ENCODE measurements at regions not wholly inside any gene's neighbourhood (a gene's known extent, or its start where the extent isn't known, plus 50 kb on each side); places are given as distances from the start of the nearest gene placed in this dataset.

DNA sequence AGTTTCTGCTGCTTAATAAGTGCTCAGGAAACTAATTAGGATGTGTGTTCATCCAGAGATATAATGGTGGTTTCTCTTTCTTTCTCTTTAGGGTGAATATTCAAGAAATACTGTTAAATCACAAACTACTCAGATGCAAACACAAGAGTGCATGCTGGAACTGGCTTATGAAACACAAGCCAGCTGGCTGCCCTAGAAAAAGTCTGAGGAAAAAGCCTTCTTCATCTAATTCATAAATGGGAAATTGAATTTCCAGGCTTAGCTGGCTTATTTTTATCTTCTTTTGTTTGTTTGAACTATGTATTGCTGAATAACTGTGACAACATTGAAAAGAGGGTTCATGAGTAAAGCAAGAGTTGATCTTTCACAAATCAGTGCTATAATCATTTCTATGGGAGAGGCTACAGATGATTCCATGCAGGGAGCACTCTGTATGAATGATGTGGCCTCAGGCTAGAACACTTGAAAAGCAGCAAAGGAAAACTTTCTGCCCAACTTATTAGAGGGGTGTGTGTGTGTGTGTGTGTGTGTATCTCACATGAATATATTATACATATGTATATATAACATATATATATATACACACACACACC is 69.8 kb upstream of the SCEL start:
- Histone ChIP-seq H3K9me2 (replicated peaks; ENCODE audit: insufficient read depth) (no peaks in the 10 kb centered on the region), H3K4me2 (no peak overlapping the region), H3K79me2 (no peaks in the 10 kb centered on the region), H3K27me3 (no peaks in the 10 kb centered on the region), H3K27ac (no peak overlapping the region), H4K20me1 (ENCODE audit: insufficient read depth, poor library complexity, severe bottlenecking) (no peaks in the 10 kb centered on the region), H3K4me1 (ENCODE audit: insufficient read depth) (no peaks in the 10 kb centered on the region), H3K4me3 (no peak overlapping the region), H2AFZ (no peak overlapping the region), H3K9me3 (ENCODE audit: low read depth) (no peaks in the 10 kb centered on the region), H3K36me3 (replicated peaks; ENCODE audit: insufficient read depth, low read depth) (no peaks in the 10 kb centered on the region)
- TF ChIP-seq EZH2phosphoT487 (IDR thresholded peaks at IDR 0.05; ENCODE audit: low read depth, severe bottlenecking, unreplicated experiment) = no peak
- no peak for TF ChIP-seq EZH2 (IDR thresholded peaks at IDR 0.05; ENCODE audit: borderline replicate concordance)
- TF ChIP-seq, protein P1, sequence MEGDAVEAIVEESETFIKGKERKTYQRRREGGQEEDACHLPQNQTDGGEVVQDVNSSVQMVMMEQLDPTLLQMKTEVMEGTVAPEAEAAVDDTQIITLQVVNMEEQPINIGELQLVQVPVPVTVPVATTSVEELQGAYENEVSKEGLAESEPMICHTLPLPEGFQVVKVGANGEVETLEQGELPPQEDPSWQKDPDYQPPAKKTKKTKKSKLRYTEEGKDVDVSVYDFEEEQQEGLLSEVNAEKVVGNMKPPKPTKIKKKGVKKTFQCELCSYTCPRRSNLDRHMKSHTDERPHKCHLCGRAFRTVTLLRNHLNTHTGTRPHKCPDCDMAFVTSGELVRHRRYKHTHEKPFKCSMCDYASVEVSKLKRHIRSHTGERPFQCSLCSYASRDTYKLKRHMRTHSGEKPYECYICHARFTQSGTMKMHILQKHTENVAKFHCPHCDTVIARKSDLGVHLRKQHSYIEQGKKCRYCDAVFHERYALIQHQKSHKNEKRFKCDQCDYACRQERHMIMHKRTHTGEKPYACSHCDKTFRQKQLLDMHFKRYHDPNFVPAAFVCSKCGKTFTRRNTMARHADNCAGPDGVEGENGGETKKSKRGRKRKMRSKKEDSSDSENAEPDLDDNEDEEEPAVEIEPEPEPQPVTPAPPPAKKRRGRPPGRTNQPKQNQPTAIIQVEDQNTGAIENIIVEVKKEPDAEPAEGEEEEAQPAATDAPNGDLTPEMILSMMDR (IDR thresholded peaks at IDR 0.05; ENCODE audit: poor library complexity) = no peak
- DNase-seq (ENCODE audit: low spot score) = no peak

DNA sequence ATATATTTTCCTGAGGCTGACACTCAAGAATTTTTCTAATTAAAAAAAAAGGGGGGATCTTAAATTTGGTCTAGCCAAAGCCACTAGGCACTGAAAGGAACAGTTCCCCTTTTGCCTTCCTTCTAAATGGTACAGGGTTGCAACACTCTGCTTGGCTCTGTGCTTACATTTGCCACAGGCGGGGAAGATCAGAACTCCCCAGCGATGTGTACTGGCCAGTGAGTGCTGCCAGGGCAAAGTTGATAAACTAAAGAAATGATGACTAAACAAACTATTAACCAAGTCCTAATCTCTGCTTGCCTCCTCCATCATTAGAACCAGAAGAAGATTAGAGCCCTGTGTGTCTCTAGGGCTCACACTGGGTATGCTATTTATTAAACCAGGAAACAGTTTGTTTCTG is 75.3 kb upstream of the SCEL start:
- Histone ChIP-seq H3K9me3 (ENCODE audit: low read depth) (no peaks in the 10 kb centered on the region), H3K4me3 (no peak overlapping the region), H3K4me2 (no peak overlapping the region), H3K79me2 (no peaks in the 10 kb centered on the region), H2AFZ (no peak overlapping the region), H3K27ac (no peak overlapping the region), H3K27me3 (no peaks in the 10 kb centered on the region), H3K36me3 (replicated peaks; ENCODE audit: insufficient read depth, low read depth) (no peaks in the 10 kb centered on the region), H3K4me1 (ENCODE audit: insufficient read depth) (no peaks in the 10 kb centered on the region), H4K20me1 (ENCODE audit: insufficient read depth, poor library complexity, severe bottlenecking) (no peaks in the 10 kb centered on the region), H3K9me2 (replicated peaks; ENCODE audit: insufficient read depth) (no peaks in the 10 kb centered on the region)
- no peak for TF ChIP-seq EZH2phosphoT487 (IDR thresholded peaks at IDR 0.05; ENCODE audit: low read depth, severe bottlenecking, unreplicated experiment)
- TF ChIP-seq EZH2 (IDR thresholded peaks at IDR 0.05; ENCODE audit: borderline replicate concordance) = no peak
- TF ChIP-seq, protein P1 (IDR thresholded peaks at IDR 0.05; ENCODE audit: poor library complexity) = no peak
- 65% methylated on average over 2 of the region's 2 CpGs for WGBS (ENCODE audit: low lambda C conversion rate, missing lambda C conversion rate)
- DNase-seq (ENCODE audit: low spot score) = no peak

DNA sequence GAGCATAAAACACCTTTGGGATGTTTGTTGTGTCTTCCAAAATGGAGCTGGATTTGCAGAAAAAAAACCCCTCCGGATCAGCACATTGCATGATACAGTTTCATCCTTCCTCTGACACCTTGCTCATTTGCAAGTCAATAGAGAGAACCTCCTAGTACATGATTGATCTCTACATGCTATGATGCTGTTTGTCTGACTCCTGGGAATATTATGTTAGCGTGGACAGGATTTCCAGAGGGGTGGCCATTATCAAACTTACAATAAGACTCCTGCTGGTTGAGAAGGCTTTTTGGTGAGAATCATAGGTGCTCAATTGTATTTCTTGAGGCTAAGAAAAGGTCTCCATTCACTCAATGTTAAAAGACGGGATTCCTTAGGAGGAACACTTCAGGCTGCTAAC is 75.9 kb upstream of the SCEL start:
- no peak for DNase-seq (ENCODE audit: low spot score)
- H3K4me2 ChIP-seq = no peak overlapping the region
- H3K36me3 ChIP-seq (replicated peaks; ENCODE audit: insufficient read depth, low read depth) = no peaks in the 10 kb centered on the region
- no peaks in the 10 kb centered on the region for H4K20me1 ChIP-seq (ENCODE audit: insufficient read depth, poor library complexity, severe bottlenecking)
- whole genome bisulfite sequencing (ENCODE audit: low lambda C conversion rate, missing lambda C conversion rate) = 86% methylated on average over 3 of the region's 3 CpGs
- no peaks in the 10 kb centered on the region for H3K27me3 ChIP-seq
- H3K79me2 ChIP-seq = no peaks in the 10 kb centered on the region
- H3K9me2 ChIP-seq (replicated peaks; ENCODE audit: insufficient read depth) = no peaks in the 10 kb centered on the region
- H3K4me1 ChIP-seq (ENCODE audit: insufficient read depth) = no peaks in the 10 kb centered on the region
- no peak overlapping the region for H2AFZ ChIP-seq
- no peaks in the 10 kb centered on the region for H3K9me3 ChIP-seq (ENCODE audit: low read depth)
- TF ChIP-seq EZH2phosphoT487 (IDR thresholded peaks at IDR 0.05; ENCODE audit: low read depth, severe bottlenecking, unreplicated experiment) (no peak), EZH2 (IDR thresholded peaks at IDR 0.05; ENCODE audit: borderline replicate concordance) (no peak)
- TF ChIP-seq, protein P1 (IDR thresholded peaks at IDR 0.05; ENCODE audit: poor library complexity) = no peak
- H3K4me3 ChIP-seq = no peak overlapping the region
- no peak overlapping the region for H3K27ac ChIP-seq

DNA sequence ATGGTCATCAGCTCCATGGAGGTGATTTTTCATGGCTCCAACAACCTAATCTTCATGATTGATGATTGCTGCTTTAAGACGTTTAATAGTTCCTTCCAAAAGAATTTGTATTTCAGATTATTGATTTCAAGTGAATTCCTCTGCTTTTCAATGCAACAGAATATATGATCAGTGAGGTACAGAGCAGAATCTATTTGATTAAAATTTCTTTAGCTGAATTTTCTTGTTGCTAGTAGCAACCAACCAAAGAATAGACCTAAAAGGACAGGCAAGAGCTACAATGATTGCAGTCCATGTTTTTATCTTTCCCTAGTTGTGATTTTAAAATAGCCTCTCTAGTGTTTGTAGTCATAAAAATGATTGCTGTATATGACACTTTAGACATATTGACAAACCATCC is 76.8 kb upstream of the SCEL start:
- H2AFZ ChIP-seq = no peak overlapping the region
- H3K9me2 ChIP-seq (replicated peaks; ENCODE audit: insufficient read depth) = no peaks in the 10 kb centered on the region
- TF ChIP-seq, protein P1 (IDR thresholded peaks at IDR 0.05; ENCODE audit: poor library complexity) = no peak
- TF ChIP-seq EZH2 (IDR thresholded peaks at IDR 0.05; ENCODE audit: borderline replicate concordance) (no peak), EZH2phosphoT487 (IDR thresholded peaks at IDR 0.05; ENCODE audit: low read depth, severe bottlenecking, unreplicated experiment) (no peak)
- H3K4me1 ChIP-seq (ENCODE audit: insufficient read depth) = no peaks in the 10 kb centered on the region
- H3K4me2 ChIP-seq = no peak overlapping the region
- H3K4me3 ChIP-seq = no peak overlapping the region
- no peaks in the 10 kb centered on the region for H3K79me2 ChIP-seq
- H3K36me3 ChIP-seq (replicated peaks; ENCODE audit: insufficient read depth, low read depth) = no peaks in the 10 kb centered on the region
- H3K27me3 ChIP-seq = no peaks in the 10 kb centered on the region
- WGBS (ENCODE audit: low lambda C conversion rate, missing lambda C conversion rate) = 82% methylated on average over 1 of the region's 1 CpG
- no peaks in the 10 kb centered on the region for H3K9me3 ChIP-seq (ENCODE audit: low read depth)
- DNase-seq (ENCODE audit: low spot score) = no peak
- no peak overlapping the region for H3K27ac ChIP-seq
- H4K20me1 ChIP-seq (ENCODE audit: insufficient read depth, poor library complexity, severe bottlenecking) = no peaks in the 10 kb centered on the region

All from hepatocyte (in vitro differentiated cells).